Germinal center (tissue), 1 donor: ENCODE measurements at regions not wholly inside any gene's neighbourhood (a gene's known extent, or its start where the extent isn't known, plus 50 kb on each side); places are given as distances from the start of the nearest gene placed in this dataset.

Experiments used
- DNase-seq: peaks from one replicate; pipeline ENCODE4 v3.0.0; 2012; ENCODE audit warnings: mixed read lengths, low spot score

GRCh38 chr2:57576983-57577382, 469.6 kb upstream of the VRK2 start:
- DNase-seq = no peak

DNA sequence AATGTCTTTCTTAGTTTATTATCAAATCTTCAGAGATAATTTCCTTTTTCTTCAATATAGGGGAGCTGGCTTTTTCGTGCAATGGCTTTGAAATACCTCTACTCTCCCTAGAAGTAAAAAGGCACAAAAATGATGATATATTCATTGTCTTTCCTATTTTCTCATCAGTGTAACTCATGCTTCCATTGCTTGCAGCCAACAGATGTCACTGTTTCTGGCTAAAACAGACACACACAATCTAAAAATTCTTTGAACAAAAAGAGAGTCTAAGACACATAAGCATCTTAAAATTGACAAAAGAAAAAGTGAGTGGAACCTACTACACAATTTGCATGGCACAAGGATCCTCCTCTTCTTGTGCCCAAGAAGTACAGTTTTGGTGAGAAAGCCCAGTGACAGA, 448.7 kb upstream of the VRK2 start:
- no peak for DNase-seq

DNA sequence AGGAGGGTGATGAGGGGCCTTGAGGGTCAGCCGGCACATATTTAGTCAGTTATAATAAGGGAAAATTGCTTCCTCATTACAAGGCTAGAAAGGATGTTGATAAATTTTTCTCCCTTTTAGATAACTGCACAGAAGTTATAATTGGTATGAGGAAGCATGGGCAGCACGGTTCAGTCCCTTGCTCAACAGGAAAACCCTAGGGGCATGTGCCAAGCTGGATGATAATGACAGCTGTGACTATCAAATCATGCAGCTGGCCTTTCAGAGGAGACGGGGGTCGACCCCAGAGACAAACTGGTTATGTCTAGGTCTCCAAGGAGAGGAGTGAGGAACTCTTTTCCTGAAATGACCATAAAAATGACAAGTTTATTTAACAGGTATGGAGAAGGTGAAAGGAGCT, 448.1 kb upstream of the VRK2 start:
- DNase-seq = no peak

GRCh38 chr2:57602733-57603132, 443.9 kb upstream of the VRK2 start:
- no peak for DNase-seq

GRCh38 chr2:57614988-57615387, 431.6 kb upstream of the VRK2 start:
- DNase-seq = no peak

DNA sequence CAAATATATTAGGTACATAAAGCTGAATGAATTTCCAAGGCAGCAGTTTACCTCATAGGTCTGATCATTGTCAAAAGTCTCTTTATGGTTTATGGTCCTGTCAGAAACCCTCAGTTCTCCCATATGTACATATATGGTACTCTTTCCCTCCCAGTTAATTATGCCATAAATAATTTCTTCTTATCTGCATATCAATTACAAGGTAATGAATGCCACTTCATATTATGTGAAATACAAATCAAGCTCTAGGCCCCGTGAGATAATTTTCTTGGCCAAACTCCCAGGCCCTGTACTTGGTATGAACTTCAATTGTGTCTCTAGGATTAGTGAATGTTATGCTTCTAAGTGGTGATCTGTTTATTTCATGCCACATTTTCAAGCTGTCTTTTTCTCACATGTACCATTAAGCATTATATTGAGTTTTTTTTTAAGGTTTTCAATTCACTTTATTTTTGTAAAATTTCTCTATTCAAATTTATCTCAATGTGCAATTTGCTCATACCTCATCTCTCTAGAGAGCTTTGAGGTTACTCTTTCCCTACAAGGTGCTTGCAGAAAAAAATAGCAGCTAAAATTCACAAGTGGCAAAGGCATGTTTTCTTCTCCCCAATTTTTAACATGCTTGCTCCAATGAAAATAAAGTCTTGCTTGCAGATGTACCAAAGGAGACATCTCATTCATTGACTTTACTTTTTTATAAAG, 430.6 kb upstream of the VRK2 start:
- DNase-seq = no peak

GRCh38 chr2:57617318-57617717, 429.3 kb upstream of the VRK2 start:
- no peak for DNase-seq

- DNase-seq = no peak
Measured at GRCh38 chr2:57621122-57621663, 425.4 kb upstream of the VRK2 start.

- DNase-seq = no peak
Measured at GRCh38 chr2:57622009-57622408, 424.6 kb upstream of the VRK2 start.

DNA sequence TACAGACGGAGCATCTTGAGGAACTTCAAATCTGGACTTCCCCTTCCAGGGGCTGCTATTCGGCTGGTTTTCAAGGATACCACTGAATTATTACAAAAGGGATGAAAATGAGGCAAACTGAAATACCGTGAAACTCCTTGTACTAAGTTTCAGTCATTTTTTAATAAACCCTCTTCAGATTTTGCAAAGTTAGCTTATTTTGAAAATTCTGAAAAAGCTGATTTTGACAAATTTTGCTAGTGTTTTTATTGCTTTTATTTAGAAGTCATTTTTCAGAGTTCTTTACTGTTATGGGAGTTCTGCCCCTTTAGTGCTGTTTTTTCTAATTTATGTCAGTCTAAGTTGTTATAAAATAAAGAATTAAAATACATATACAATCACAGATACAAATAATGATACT, 390.4 kb upstream of the VRK2 start:
- no peak for DNase-seq

DNA sequence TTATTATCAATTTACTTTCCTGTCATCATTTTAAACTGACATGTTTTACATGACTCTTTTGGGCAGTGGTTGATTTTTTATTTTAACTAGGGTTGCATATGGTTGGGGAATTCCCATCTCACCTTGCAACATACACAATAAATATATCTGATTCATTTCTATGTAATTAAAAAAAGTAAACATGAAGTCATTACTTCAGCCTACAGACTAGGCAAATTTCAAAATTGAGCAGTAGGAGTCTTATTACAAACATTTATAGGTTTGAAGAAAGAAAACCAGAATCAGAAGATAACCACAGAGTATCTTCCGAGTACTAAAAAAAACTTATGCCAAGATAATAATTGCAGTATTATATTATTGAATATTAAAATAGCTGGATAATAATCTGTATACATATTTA, 377.0 kb upstream of the VRK2 start:
- no peak for DNase-seq

DNA sequence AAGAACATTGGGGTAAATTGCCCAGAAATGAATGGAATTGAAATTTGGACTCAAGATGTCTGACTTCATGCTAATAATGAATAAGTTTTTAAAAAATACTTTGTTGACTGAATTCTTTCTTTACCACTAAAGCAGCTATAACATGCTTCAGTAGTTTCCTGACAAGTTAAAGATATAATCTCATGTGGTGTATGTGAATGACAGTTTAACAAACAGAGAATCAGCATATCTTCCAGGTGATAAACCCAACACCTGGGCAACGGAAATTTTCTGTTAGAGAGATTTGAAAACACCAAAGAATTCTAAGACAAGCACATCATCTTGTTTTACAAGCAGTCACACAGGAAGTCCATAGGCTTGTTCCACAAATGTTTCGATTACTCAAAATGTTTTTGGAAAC, 372.6 kb upstream of the VRK2 start:
- no peak for DNase-seq

GRCh38 chr2:57674743-57675142, 371.9 kb upstream of the VRK2 start:
- no peak for DNase-seq

DNA sequence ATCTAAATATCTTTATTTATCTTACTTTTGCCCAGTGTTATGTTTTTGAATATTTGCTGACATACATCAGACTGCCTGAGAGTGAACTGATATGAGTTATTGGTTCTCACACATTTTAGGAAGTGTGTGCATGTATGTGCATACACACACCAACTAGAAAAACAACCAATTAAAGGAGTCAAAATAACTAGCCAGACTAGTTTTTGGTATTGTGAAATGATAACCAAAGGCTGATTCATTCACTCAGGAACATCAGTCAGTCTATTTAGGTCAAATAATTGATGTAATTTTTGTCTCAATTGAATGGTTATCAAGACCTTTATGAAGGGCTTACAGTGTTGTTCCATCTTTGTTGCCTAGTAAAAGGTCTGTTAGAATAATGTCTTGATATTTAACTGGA, 369.3 kb upstream of the VRK2 start:
- no peak for DNase-seq

DNA sequence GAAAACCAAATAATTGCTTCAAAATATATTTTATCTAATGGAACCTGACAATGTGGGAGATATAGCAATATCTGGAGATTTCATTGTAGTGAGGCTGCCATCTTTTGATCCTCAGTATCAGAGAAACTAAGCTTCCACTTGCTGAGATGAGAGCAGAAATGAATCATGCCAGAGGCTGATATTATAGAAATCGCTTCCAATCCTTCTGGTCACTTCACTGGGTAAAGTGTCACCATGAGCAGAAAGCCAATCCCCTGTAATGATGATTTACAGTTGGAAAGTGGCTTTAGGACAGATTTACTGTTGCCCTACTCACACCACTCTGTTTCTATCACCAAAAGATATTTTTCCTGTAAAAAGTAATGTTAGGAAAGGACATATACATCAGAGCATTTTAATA, 365.0 kb upstream of the VRK2 start:
- no peak for DNase-seq

DNA sequence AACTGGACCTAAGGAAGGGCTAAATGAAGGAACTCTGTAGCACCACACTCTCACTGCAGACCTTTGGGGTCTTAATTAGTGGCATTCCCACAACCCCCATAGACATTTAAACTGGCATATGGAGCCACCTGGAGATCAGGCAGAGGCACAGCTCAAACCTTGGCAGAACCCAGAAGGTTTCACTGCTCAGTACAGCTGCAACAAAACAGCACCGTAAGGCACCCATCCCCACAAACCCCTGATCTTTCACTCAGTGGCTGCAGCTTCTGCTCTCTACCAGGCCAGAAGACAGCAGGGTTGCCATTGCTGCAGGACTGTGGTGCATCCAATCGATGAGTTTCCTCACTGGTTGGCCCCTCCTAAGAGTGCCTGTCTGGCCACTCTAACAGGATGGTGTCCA, 361.6 kb upstream of the VRK2 start:
- no peak for DNase-seq

DNA sequence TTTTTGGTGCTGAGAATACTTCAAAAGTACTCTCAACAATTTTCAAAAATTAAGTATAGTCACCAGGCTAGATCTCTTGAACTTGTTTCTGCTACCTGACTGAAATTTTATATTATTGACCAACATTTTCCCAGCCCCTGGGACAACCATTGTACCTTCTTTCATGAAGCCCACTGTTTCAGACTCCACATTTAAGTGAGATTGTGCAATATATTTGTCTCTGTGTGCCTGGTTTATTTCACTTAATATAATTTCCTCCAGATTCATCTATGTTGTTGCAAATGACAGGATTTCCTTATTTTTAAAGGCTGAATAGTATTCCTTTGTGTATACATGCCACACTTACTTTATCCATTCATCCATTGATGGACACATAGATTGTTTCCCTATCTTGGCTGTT, 354.2 kb upstream of the VRK2 start:
- no peak for DNase-seq

GRCh38 chr2:57693177-57693576, 353.4 kb upstream of the VRK2 start:
- no peak for DNase-seq

GRCh38 chr2:57693965-57694364, 352.6 kb upstream of the VRK2 start:
- DNase-seq = no peak

DNA sequence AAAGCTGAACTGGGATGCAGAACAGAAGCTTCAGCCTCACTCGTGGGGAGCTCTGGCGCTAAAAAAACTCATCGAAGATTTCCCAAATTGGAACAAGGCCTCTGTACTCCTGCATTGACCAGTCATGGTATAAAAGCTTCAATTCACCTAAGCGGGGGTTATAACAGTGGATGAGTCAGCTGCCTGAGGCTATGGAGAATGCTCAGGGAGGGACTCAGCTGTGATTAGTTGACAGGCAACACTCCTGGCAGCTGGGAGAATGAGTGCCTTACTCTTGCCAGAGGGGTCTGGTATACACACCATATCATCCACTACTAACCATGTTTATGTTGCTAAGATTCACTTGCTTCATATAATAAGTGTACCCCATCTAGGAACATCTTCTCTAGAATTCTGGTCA, 350.6 kb upstream of the VRK2 start:
- DNase-seq = no peak

DNA sequence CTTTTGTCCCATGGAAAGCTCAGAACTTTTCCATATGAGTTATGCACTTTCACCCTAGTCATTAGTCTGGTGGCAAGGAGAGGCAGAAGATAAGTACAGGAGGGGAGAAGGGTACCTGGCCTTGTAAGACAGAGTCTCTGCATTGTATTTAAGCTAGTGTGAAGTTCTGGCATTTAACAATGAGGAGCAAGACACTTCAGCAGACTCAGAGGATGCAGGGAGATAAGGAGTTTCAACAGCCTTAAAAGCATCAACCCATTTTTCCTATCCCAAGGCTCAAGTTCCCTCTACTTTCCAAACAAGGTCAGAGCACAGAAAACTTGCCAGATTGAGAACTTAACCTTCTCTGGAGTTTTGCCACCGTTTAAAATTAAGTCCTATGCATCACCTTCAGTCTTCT, 348.2 kb upstream of the VRK2 start:
- DNase-seq = no peak

GRCh38 chr2:57698935-57699449, 347.6 kb upstream of the VRK2 start:
- peak; percentile 4 for DNase-seq

GRCh38 chr2:57701391-57701791, 345.2 kb upstream of the VRK2 start:
- DNase-seq = no peak

GRCh38 chr2:57703407-57703806, 343.2 kb upstream of the VRK2 start:
- DNase-seq = no peak
